ENCODE measurements at regions not wholly inside any gene's neighbourhood (a gene's known extent, or its start where the extent isn't known, plus 50 kb on each side); places are given as distances from the start of the nearest gene placed in this dataset.

GRCh38 chr5:54646356-54647101 is 129.0 kb downstream of the SNX18 start:
- TF ChIP-seq NFIC (IDR thresholded peaks at IDR 0.05) = peak; percentile 39
- peak; percentile 69 for TF ChIP-seq TCF12 (IDR thresholded peaks at IDR 0.05; ENCODE audit: low read depth)
- no peak for TF ChIP-seq EGR1 (IDR thresholded peaks at IDR 0.05)
- no peak for TF ChIP-seq RAD21 (IDR thresholded peaks at IDR 0.05; ENCODE audit: low read depth)
